C4-2B (cell line): ENCODE measurements at regions not wholly inside any gene's neighbourhood (a gene's known extent, or its start where the extent isn't known, plus 50 kb on each side); places are given as distances from the start of the nearest gene placed in this dataset.

Source experiments
- H3K27ac ChIP-seq: fragments of 450-650 bp; 2 replicates; pipeline ENCODE4 v1.5.1; 2017
- CTCF ChIP-seq: fragments of 450-650 bp; conservative IDR thresholded peaks from 2 replicates; pipeline ENCODE4 v1.5.1; 2017; ENCODE audit warnings: mild to moderate bottlenecking
- ZFX ChIP-seq: fragments of 450-650 bp; IDR thresholded peaks from 2 replicates; pipeline ENCODE4 v1.6.1; 2017

GRCh38 chr3:31356941-31357340 is 175.8 kb upstream of the STT3B start:
- TF ChIP-seq ZFX (no peak), CTCF (no peak)
- H3K27ac ChIP-seq: no peak overlapping the region

DNA sequence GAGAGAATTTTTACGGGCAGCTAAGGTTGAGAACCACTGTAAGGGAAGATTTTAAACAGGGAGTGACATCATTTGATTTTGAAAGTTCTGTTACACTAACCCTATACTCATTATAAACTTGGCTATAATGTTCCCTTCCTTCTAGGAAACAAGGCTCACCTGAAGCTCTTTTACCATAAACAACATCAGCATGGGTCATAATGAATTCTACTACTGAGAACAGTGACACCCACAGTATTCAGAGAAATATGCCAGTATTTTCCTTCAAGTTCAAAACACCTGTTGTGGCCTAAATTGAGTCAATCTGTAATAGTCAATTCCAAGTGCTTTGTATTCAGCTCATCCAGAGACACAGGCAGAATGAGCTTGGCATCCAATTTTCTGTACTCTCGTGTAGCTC is 175.3 kb upstream of the STT3B start:
- no peak for TF ChIP-seq CTCF
- TF ChIP-seq ZFX: no peak
- no peak overlapping the region for H3K27ac ChIP-seq

DNA sequence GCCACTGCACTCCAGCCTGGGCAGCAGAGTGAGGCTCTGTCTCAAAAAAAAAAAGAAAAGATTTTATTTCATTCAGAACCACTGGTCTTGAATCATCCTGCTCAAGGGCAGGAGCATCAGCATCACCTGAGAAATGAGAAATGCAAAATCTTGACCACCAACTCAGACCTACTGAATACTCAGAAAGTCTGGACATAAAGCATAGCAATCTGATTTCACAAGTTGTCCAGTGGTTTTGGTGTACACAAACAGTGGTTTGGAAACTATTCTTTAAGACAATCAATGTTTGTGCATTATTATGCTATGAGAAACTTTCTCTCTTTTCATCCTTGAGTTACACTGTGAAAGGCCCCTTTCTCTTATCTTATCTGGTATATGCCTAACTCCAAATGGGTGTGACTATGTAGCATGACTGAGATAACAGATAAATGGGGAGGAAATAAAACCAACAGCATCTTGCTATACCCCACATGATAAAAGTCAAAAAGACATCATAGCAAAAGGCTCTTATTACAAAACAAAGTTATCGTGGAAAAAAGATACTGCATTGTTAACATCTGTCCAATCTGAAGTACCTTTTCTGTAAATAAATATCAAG is 174.2 kb upstream of the STT3B start:
- no peak overlapping the region for H3K27ac ChIP-seq
- TF ChIP-seq ZFX (no peak), CTCF (no peak)

DNA sequence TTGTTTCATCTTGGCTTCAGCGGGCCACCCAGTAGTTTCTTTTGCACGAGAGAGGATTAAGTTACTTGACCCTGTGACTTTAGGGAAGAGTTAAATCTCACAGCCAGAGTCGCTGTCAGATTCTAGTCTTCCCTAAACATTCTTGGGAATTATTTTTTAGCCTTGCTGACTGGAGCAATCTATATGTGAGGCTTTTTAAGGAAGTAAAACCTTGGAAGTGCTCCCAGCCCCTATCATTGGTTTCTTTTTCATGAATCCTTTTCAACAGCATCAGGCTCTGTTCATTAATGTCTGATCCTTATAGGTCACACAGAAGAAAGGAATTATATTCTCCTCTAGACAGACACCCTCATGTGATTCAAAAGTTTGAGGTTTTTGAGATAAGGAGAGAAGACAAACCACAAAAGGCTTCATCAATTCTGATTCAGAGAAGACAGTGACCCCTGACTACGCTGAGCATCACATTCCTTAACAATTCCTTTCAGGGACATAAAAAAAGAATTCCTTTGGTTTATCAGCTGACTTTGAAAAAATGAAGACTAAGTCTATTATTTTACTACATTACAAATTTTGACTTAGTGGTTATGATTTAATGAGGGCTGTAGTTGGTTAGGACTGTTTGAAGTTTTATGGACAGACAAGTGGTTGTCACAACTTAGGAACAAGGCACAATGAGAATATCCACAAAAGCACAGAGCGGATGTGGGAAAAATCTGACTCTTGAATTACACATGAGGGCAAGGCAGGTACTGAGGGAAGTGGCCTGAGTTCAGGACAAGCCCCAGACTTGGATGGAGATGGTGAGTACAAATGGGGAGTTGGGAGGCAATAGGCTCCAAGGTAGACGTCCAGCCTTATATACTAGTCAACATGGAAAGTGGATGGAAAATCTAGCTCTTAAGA is 171.1 kb upstream of the STT3B start:
- no peak for TF ChIP-seq ZFX
- TF ChIP-seq CTCF: no peak
- H3K27ac ChIP-seq: no peak overlapping the region

DNA sequence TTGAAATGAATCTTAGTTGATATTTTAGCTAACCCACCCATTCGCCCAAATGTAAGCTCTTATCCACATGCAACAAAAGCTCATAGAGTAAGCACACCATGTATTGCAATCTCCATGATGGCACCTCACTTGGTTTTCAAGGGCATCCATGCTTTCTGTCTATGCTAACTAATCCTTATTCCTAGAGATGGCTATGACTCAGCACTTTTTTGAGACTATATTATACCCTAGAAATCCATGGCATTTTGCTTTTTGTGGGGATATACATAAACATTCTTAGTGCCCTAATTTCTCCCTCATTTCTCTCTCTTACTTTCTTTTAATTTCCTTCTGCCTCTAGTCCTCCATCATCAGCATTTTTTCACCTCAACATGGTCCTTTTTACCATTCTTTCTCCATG is 168.5 kb upstream of the STT3B start:
- no peak for TF ChIP-seq ZFX
- TF ChIP-seq CTCF: no peak

GRCh38 chr3:31364711-31365110 is 168.0 kb upstream of the STT3B start:
- TF ChIP-seq CTCF (0 out of 2 replicates have a peak, but pooled peaks have one; percentile 6), ZFX (no peak)
- H3K27ac ChIP-seq: no peak overlapping the region

More for the DNA sequence above, 168.5 kb upstream of the STT3B start:
- no peak overlapping the region for H3K27ac ChIP-seq

DNA sequence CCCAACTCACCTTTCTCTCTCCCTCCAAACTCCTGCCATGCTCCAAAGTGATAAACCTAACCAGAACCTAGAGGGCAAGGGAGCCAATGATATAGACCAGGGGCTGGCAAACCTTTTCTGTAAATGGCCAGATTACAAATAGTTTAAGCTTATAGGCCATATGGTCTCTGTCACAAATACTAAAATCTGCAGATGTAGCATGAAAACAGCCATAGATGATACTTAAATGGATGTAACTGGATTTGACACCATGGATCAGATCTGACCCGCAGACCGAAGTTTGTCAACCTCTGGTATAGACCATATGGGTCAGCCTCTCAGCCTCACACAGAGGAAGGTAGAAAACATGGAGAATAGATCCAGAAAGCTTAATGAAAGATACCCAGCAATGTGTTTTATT is 165.2 kb upstream of the STT3B start:
- TF ChIP-seq ZFX (no peak), CTCF (no peak)
- no peak overlapping the region for H3K27ac ChIP-seq
